Stomach smooth muscle (tissue), 2 donors: ENCODE measurements at regions not wholly inside any gene's neighbourhood (a gene's known extent, or its start where the extent isn't known, plus 50 kb on each side); places are given as distances from the start of the nearest gene placed in this dataset.
"Not testable (repeated sequence)": the region's sequence is repeated elsewhere in the genome, so short reads cannot be mapped to it uniquely, and the experiment has no call there.

ENCODE experiments used
- H3K27ac ChIP-seq: one replicate; pipeline ENCODE4 v1.7.0; 2013; ENCODE audit warnings: mild to moderate bottlenecking, low read length, inconsistent platforms
- H3K27me3 ChIP-seq, 2 donors: one replicate each; pipeline ENCODE4 v1.7.0; 2013; ENCODE audit warnings: low read length in 2 of 2; ENCODE audit not compliant: insufficient read depth in 2 of 2, control insufficient read depth in 1 of 2
- H3K36me3 ChIP-seq, 2 donors: one replicate each; pipeline ENCODE4 v1.7.0; 2013; ENCODE audit warnings: low read length in 2 of 2; ENCODE audit not compliant: control insufficient read depth in 2 of 2, insufficient read depth in 2 of 2
- H3K4me1 ChIP-seq: one replicate; pipeline ENCODE4 v1.7.0; 2013; ENCODE audit warnings: low read length; ENCODE audit not compliant: control insufficient read depth, insufficient read depth
- H3K4me3 ChIP-seq, 2 donors: one replicate each; pipeline ENCODE4 v1.7.0; 2013; ENCODE audit warnings: low read length in 2 of 2
- H3K9ac ChIP-seq, 2 donors: one replicate each; pipeline ENCODE4 v1.7.0; 2013; ENCODE audit warnings: low read length in 2 of 2, mild to moderate bottlenecking in 1 of 2
- H3K9me3 ChIP-seq, 2 donors: one replicate each; pipeline ENCODE4 v1.7.0; 2013; ENCODE audit warnings: low read length in 2 of 2; ENCODE audit not compliant: control insufficient read depth in 2 of 2
- donor health status: healthy.
- donor health status: Pancreatic carcinoma.

DNA sequence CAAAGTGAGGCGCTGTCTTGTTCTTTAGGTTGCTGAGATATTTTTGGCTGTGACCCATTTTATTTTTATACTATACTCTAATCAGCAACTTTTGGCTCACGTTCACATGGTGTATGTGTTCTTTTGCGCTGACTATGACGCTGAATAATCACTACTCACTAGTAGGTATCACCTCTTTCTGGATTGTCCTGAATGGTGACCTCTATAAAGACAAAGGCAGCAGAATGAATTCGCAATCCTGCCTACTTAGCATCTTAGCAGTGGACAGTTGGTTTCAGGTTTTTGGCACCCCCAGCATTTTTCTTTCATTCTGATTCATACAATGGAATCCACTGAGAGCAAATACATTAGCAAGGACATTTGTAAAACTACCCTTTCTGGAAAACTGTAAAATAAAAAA lies 351.3 kb downstream of the JRKL start:
- Histone ChIP-seq H3K27ac (no peak overlapping the region), H3K27me3 (no peaks in the 10 kb centered on the region), H3K36me3 (no peaks in the 10 kb centered on the region), H3K4me3 (no peak overlapping the region), H3K9ac (no peak overlapping the region), H3K9me3 (no peaks in the 10 kb centered on the region), H3K4me1 (no peaks in the 10 kb centered on the region)

DNA sequence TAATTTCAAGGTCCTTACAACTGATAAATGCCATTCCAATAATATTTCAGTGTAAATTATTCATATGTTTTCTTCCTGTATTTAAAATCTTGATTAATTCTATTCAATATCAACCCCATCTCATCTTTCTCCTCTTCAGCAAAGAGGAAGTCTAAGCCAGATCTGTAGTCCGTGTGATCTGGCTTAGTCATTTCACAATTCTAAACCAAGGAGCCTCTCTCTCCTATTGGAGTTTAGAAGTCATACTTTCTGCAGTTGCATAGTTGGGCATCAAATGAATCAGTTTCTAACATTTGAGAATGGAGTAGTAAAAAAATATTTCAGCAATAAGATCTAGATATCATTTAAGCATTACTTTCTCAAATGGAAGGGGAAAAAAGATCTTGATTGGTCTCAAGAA lies 354.9 kb downstream of the JRKL start:
- Histone ChIP-seq H3K4me3 (no peak overlapping the region), H3K27ac (no peak overlapping the region), H3K36me3 (no peaks in the 10 kb centered on the region), H3K4me1 (no peaks in the 10 kb centered on the region), H3K27me3 (no peaks in the 10 kb centered on the region), H3K9ac (no peak overlapping the region), H3K9me3 (no peaks in the 10 kb centered on the region)

- Histone ChIP-seq H3K36me3 (no peaks in the 10 kb centered on the region), H3K4me1 (no peaks in the 10 kb centered on the region), H3K9ac (no peak overlapping the region), H3K9me3 (no peaks in the 10 kb centered on the region), H3K27ac (no peak overlapping the region), H3K27me3 (no peaks in the 10 kb centered on the region), H3K4me3 (no peak overlapping the region)
Measured at GRCh38 chr11:96748639-96749370, 359.0 kb downstream of the JRKL start.

- H3K27me3 ChIP-seq, H3K36me3 ChIP-seq, H3K4me3 ChIP-seq, H3K4me1 ChIP-seq, H3K27ac ChIP-seq, H3K9ac ChIP-seq, H3K9me3 ChIP-seq: not testable (repeated sequence)
Measured at GRCh38 chr11:96751807-96752206, 362.0 kb downstream of the JRKL start.

- no peaks in the 10 kb centered on the region for H3K36me3 ChIP-seq
- H3K4me3 ChIP-seq: no peak overlapping the region
- H3K27ac ChIP-seq: no peak overlapping the region
- H3K4me1 ChIP-seq: no peaks in the 10 kb centered on the region
- H3K9ac ChIP-seq: no peak overlapping the region
- H3K27me3 ChIP-seq: no peaks in the 10 kb centered on the region
- H3K9me3 ChIP-seq: no peaks in the 10 kb centered on the region
Measured at GRCh38 chr11:96752221-96752620, 362.4 kb downstream of the JRKL start.

DNA sequence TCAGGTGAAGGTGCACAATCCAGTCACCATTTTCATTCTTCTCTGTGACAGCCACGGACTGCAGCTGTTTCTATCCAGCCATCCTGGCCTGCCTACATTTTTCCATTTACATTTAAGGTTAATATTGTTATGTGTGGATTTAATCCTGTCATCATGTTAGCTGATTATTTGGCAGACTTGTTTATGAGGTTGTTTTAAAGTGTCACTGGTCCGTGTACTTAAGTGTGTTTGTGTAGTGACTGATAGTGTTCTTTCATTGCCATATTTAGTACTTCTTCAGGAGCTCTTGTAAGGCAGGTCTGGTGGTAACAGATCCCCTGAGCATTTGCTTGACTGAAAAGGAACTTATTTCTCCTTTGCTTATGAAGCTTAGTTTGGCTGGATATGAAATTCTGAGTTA lies 364.2 kb downstream of the JRKL start:
- no peaks in the 10 kb centered on the region for H3K27me3 ChIP-seq
- H3K4me3 ChIP-seq: no peak overlapping the region
- H3K27ac ChIP-seq: no peak overlapping the region
- H3K36me3 ChIP-seq: no peaks in the 10 kb centered on the region
- no peak overlapping the region for H3K9ac ChIP-seq
- H3K9me3 ChIP-seq: no peaks in the 10 kb centered on the region
- no peaks in the 10 kb centered on the region for H3K4me1 ChIP-seq

DNA sequence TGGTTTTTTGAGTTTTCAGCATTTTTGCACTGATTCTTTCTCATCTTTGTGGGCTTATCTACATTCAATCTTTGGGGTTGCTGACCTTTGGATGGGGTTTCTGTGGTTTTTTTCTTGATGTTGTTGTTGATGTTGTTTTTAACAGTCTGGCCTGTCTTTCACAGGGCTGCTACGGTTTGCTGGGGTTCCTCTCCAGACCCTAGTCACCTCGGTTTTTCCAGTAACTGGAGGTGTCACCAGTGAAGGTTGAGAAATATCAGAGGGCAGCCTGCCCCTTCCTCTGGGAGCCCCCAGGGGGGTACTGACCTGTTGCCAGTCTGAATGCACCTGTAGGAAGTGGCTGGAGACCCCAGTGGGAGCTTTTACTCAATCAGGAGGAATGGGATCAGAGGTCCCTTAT lies 365.4 kb downstream of the JRKL start:
- Histone ChIP-seq H3K4me1 (no peaks in the 10 kb centered on the region), H3K4me3 (no peak overlapping the region), H3K27ac (no peak overlapping the region), H3K36me3 (no peaks in the 10 kb centered on the region), H3K9me3 (no peaks in the 10 kb centered on the region), H3K27me3 (no peaks in the 10 kb centered on the region), H3K9ac (no peak overlapping the region)

DNA sequence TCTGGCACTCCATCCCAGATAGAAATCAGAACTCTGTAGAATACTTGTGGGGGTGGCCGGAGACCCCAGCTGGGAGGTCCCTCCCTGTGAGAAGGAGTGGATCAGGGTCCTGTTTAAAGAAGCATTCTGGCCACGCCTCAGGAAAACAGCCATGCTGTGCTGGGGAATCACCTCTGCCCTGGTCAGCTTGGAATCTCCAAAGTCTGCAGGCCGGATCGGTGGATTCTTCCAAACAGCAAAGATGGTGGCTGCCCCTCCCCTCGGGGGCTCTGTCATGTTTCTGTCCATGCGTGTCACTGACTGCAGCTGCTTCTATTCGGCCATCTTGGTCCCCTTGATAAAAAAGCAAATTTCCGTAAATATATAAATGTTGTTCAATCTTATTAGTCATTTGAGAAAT lies 365.9 kb downstream of the JRKL start:
- no peaks in the 10 kb centered on the region for H3K9me3 ChIP-seq
- H3K27ac ChIP-seq: no peak overlapping the region
- H3K4me3 ChIP-seq: no peak overlapping the region
- no peak overlapping the region for H3K9ac ChIP-seq
- no peaks in the 10 kb centered on the region for H3K36me3 ChIP-seq
- no peaks in the 10 kb centered on the region for H3K27me3 ChIP-seq
- no peaks in the 10 kb centered on the region for H3K4me1 ChIP-seq

DNA sequence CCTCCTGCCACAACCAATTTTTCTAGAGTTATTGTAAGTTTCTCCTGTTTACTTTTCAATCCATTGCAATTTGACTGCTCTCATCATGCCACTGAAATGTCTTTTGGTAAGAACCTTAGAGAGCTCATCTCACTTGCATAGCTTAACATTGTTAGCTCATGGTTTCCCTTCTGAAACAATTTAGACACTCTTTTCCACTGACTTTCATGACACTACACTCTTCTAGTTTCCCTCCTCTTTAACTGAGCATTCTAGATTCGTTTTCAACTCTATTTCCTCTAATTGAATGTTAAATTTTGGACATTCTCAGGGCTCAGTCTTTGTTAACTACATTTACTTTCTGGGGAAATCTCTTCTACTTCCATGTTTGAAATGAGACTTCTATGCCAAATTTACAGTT lies 369.1 kb downstream of the JRKL start:
- Histone ChIP-seq H3K27ac (no peak overlapping the region), H3K4me1 (no peaks in the 10 kb centered on the region), H3K27me3 (no peaks in the 10 kb centered on the region), H3K9me3 (no peaks in the 10 kb centered on the region), H3K36me3 (no peaks in the 10 kb centered on the region), H3K9ac (no peak overlapping the region), H3K4me3 (no peak overlapping the region)

- no peaks in the 10 kb centered on the region for H3K27me3 ChIP-seq
- H3K9me3 ChIP-seq: no peaks in the 10 kb centered on the region
Measured at GRCh38 chr11:96760306-96760705, 370.5 kb downstream of the JRKL start.

GRCh38 chr11:96760815-96761214 lies 371.0 kb downstream of the JRKL start:
- no peaks in the 10 kb centered on the region for H3K36me3 ChIP-seq
- H3K4me1 ChIP-seq: no peaks in the 10 kb centered on the region
- no peak overlapping the region for H3K4me3 ChIP-seq
- H3K27ac ChIP-seq: no peak overlapping the region
- no peaks in the 10 kb centered on the region for H3K9me3 ChIP-seq
- no peaks in the 10 kb centered on the region for H3K27me3 ChIP-seq
- H3K9ac ChIP-seq: no peak overlapping the region

More at GRCh38 chr11:96760306-96760705, 370.5 kb downstream of the JRKL start:
- Histone ChIP-seq H3K36me3 (no peaks in the 10 kb centered on the region), H3K4me3 (no peak overlapping the region), H3K9ac (no peak overlapping the region), H3K27ac (no peak overlapping the region), H3K4me1 (no peaks in the 10 kb centered on the region)
